Right lobe of liver (tissue), 4 donors: ENCODE measurements at regions not wholly inside any gene's neighbourhood (a gene's known extent, or its start where the extent isn't known, plus 50 kb on each side); places are given as distances from the start of the nearest gene placed in this dataset.

Experiments
- CTCF ChIP-seq, 4 donors: fragments of 200-600 bp in 3 of 4; fragments of 450-650 bp in 1 of 4; IDR thresholded peaks; one replicate each; pipeline versions ENCODE4 v1.5.1 to v1.8.0; 2016 to 2022; ENCODE audit warnings: antibody characterized with exemption in 4 of 4, mild to moderate bottlenecking in 2 of 4
- POLR2A ChIP-seq: fragments of 450-650 bp; IDR thresholded peaks from one replicate; pipeline ENCODE4 v1.6.1; 2017; ENCODE audit warnings: antibody characterized with exemption, mild to moderate bottlenecking
- donor health status: DM: no; HTN: no; CAD: no.
- donor health status: DM: no; HTN: no; CAD: no.
- donor health status: DM: no; HTN: yes; CAD: no.

- TF ChIP-seq POLR2A (no peak), CTCF (IDR thresholded peaks at IDR 0.05) (no peak)
Observed at GRCh38 chr20:60095456-60095855, 137.2 kb downstream of the CDH26 start.
